Neural cell (in vitro differentiated cells): ENCODE measurements at regions not wholly inside any gene's neighbourhood (a gene's known extent, or its start where the extent isn't known, plus 50 kb on each side); places are given as distances from the start of the nearest gene placed in this dataset.

Source experiments
- H2AFZ ChIP-seq: fragments of 200-600, 300-800 bp; sonication (generic), shearing (Covaris generic); 2 replicates; pipeline ENCODE4 v1.6.0; 2014; ENCODE audit warnings: low read depth, mild to moderate bottlenecking, antibody characterized with exemption, low read length, moderate library complexity
- H3F3A ChIP-seq: fragments of 200-600 bp; shearing (Covaris generic); 2 replicates; pipeline ENCODE4 v1.6.1; 2016; ENCODE audit warnings: mild to moderate bottlenecking, moderate library complexity, mixed read lengths, antibody characterized with exemption, low read length; ENCODE audit not compliant: insufficient read depth, poor library complexity, severe bottlenecking
- H3K27ac ChIP-seq: fragments of 200-600, 300-800 bp; sonication (generic), shearing (Covaris generic); 2 replicates; pipeline ENCODE4 v1.5.1; 2014; ENCODE audit warnings: mild to moderate bottlenecking, low read length, moderate library complexity
- H3K27me3 ChIP-seq: fragments of 300-800, 200-600 bp; sonication (generic), shearing (Covaris generic); 2 replicates; pipeline ENCODE4 v1.6.0; 2014; ENCODE audit warnings: mild to moderate bottlenecking, low read depth, low read length, moderate library complexity; ENCODE audit not compliant: insufficient read depth
- H3K36me3 ChIP-seq: fragments of 300-800, 200-600 bp; sonication (generic), shearing (Covaris generic); 2 replicates; pipeline ENCODE4 v1.5.1; 2014; ENCODE audit warnings: mild to moderate bottlenecking, antibody characterized with exemption, low read length, moderate library complexity; ENCODE audit not compliant: insufficient read depth
- H3K4me2 ChIP-seq: fragments of 300-800, 200-600 bp; sonication (generic), shearing (Covaris generic); 2 replicates; pipeline ENCODE4 v1.6.0; 2014; ENCODE audit warnings: mild to moderate bottlenecking, low read length
- H3K4me3 ChIP-seq: fragments of 300-800, 200-600 bp; sonication (generic), shearing (Covaris generic); 2 replicates; pipeline ENCODE4 v1.5.1; 2014; ENCODE audit warnings: mild to moderate bottlenecking, low read length, moderate library complexity
- H3K79me2 ChIP-seq: fragments of 200-600 bp; shearing (Covaris generic); replicated peaks from 2 replicates; pipeline ENCODE4 v1.6.0; 2014; ENCODE audit warnings: mild to moderate bottlenecking, low read length, moderate library complexity; ENCODE audit not compliant: insufficient read depth
- H3K9ac ChIP-seq: fragments of 300-800, 200-600 bp; sonication (generic), shearing (Covaris generic); 2 replicates; pipeline ENCODE4 v1.6.1; 2016; ENCODE audit warnings: mild to moderate bottlenecking, low read length, mixed read lengths
- H3K9me2 ChIP-seq: fragments of 200-600 bp; shearing (Covaris generic); 2 replicates; pipeline ENCODE4 v1.6.1; 2016; ENCODE audit warnings: mild to moderate bottlenecking, low read length, mixed read lengths; ENCODE audit not compliant: insufficient read depth
- H3K9me3 ChIP-seq: fragments of 200-600, 300-800 bp; sonication (generic), shearing (Covaris generic); 2 replicates; pipeline ENCODE4 v1.6.1; 2016; ENCODE audit warnings: mild to moderate bottlenecking, mixed run types, low read length, moderate library complexity, mixed read lengths
- H4K20me1 ChIP-seq: fragments of 200-600 bp; shearing (Covaris generic); 2 replicates; pipeline ENCODE4 v1.6.1; 2016; ENCODE audit warnings: mild to moderate bottlenecking, mixed run types; ENCODE audit not compliant: insufficient read depth
- CTCF ChIP-seq: fragments of 450-650 bp; IDR thresholded peaks from 2 replicates; pipeline ENCODE4 v1.5.1; 2014; ENCODE audit warnings: antibody characterized with exemption, mild to moderate bottlenecking, moderate library complexity; ENCODE audit not compliant: poor library complexity, severe bottlenecking
- EP300 ChIP-seq: fragments of 450-650 bp; conservative IDR thresholded peaks from 2 replicates; pipeline ENCODE4 v1.6.1; 2014; ENCODE audit warnings: antibody characterized with exemption, mild to moderate bottlenecking, moderate library complexity; ENCODE audit not compliant: poor library complexity, severe bottlenecking
- EZH2 ChIP-seq: fragments of 200-600, 300-800 bp; shearing (Covaris generic), sonication (generic); IDR thresholded peaks from 2 replicates; pipeline ENCODE4 v1.6.1; 2014; ENCODE audit warnings: antibody characterized with exemption, low read length, borderline replicate concordance, mild to moderate bottlenecking; ENCODE audit not compliant: insufficient read depth, poor library complexity, severe bottlenecking
- MXI1 ChIP-seq: fragments of 450-650 bp; conservative IDR thresholded peaks from 2 replicates; pipeline ENCODE4 v1.6.1; 2014; ENCODE audit warnings: antibody characterized with exemption, mild to moderate bottlenecking; ENCODE audit not compliant: poor library complexity, severe bottlenecking
- POLR2AphosphoS5 ChIP-seq: IDR thresholded peaks from 2 replicates; pipeline ENCODE4 v1.6.1; 2012
- RAD21 ChIP-seq: fragments of 450-650 bp; conservative IDR thresholded peaks from 2 replicates; pipeline ENCODE4 v1.6.1; 2014; ENCODE audit warnings: antibody characterized with exemption, mild to moderate bottlenecking, moderate library complexity
- REST ChIP-seq: IDR thresholded peaks from 2 replicates; pipeline ENCODE4 v1.6.1; 2012; ENCODE audit warnings: borderline replicate concordance
- SMC3 ChIP-seq: fragments of 450-650 bp; conservative IDR thresholded peaks from 2 replicates; pipeline ENCODE4 v1.6.1; 2014; ENCODE audit warnings: antibody characterized with exemption, mild to moderate bottlenecking, moderate library complexity; ENCODE audit not compliant: poor library complexity
- TAF1 ChIP-seq: IDR thresholded peaks from 2 replicates; pipeline ENCODE4 v1.6.1; 2012; ENCODE audit warnings: low read depth

GRCh38 chr14:22381766-22382165 is 207.3 kb downstream of the DAD1 start:
- no peaks in the 10 kb centered on the region for H3K9me3 ChIP-seq
- no peak overlapping the region for H3K4me3 ChIP-seq
- no peaks in the 10 kb centered on the region for H3K79me2 ChIP-seq
- H3K36me3 ChIP-seq: no peaks in the 10 kb centered on the region
- no peaks in the 10 kb centered on the region for H4K20me1 ChIP-seq
- H2AFZ ChIP-seq: no peak overlapping the region
- no peaks in the 10 kb centered on the region for H3F3A ChIP-seq
- no peaks in the 10 kb centered on the region for H3K27me3 ChIP-seq
- TF ChIP-seq RAD21: no peak
- TF ChIP-seq CTCF: no peak
- no peak for TF ChIP-seq EP300
- no peak for TF ChIP-seq MXI1
- no peak for TF ChIP-seq POLR2AphosphoS5
- H3K9me2 ChIP-seq: no peaks in the 10 kb centered on the region
- H3K4me2 ChIP-seq: no peak overlapping the region
- H3K9ac ChIP-seq: no peak overlapping the region
- H3K27ac ChIP-seq: no peak overlapping the region

- no peaks in the 10 kb centered on the region for H4K20me1 ChIP-seq
- no peaks in the 10 kb centered on the region for H3K9me2 ChIP-seq
- no peaks in the 10 kb centered on the region for H3K79me2 ChIP-seq
- H2AFZ ChIP-seq: no peak overlapping the region
- H3K9me3 ChIP-seq: no peaks in the 10 kb centered on the region
- H3K27me3 ChIP-seq: no peaks in the 10 kb centered on the region
- H3K36me3 ChIP-seq: no peaks in the 10 kb centered on the region
- TF ChIP-seq EZH2: no peak
- TF ChIP-seq SMC3: no peak
- no peak for TF ChIP-seq REST
- TF ChIP-seq MXI1: no peak
- TF ChIP-seq TAF1: no peak
- no peak for TF ChIP-seq EP300
- TF ChIP-seq CTCF: no peak
- TF ChIP-seq POLR2AphosphoS5: no peak
- no peak for TF ChIP-seq RAD21
- H3K4me2 ChIP-seq: no peak overlapping the region
- no peaks in the 10 kb centered on the region for H3F3A ChIP-seq
- H3K4me3 ChIP-seq: no peak overlapping the region
- H3K9ac ChIP-seq: no peak overlapping the region
- no peak overlapping the region for H3K27ac ChIP-seq
These were observed 207.6 kb downstream of the DAD1 start for GRCh38 chr14:22381408-22381760.
